Activated B cell treated with CpG ODN at 0.5 μM for 24 hours (primary cell): ENCODE measurements at regions not wholly inside any gene's neighbourhood (a gene's known extent, or its start where the extent isn't known, plus 50 kb on each side); places are given as distances from the start of the nearest gene placed in this dataset.

Source experiments
- ATAC-seq: fragments of 200-7000 bp; cut with Tn5 transposase; one replicate; pipeline ENCODE4 v1.10.0; 2021; ENCODE audit warnings: low read depth, mild to moderate bottlenecking, moderate library complexity
- CTCF ChIA-PET: fragments of 350-600 bp; sonication (Branson Sonifier 250); formaldehyde crosslinking; loops from one replicate; lab custom pipeline; 2021; ENCODE audit warnings: antibody characterized with exemption; lab: Charles Lee
- POLR2A ChIA-PET: fragments of 350-600 bp; sonication (Branson Sonifier 250); formaldehyde crosslinking; loops from one replicate; lab custom pipeline; 2021; ENCODE audit warnings: antibody characterized with exemption; lab: Charles Lee
- DNase-seq: peaks from one replicate; pipeline ENCODE4 v3.0.0; 2022
- H3K27ac Mint-ChIP-seq: one replicate; pipeline ENCODE4 v1.8.0; 2020; ENCODE audit warnings: mixed read lengths
- H3K27me3 Mint-ChIP-seq: one replicate; pipeline ENCODE4 v1.8.0; 2021; ENCODE audit warnings: mixed read lengths
- H3K36me3 Mint-ChIP-seq: one replicate; pipeline ENCODE4 v1.8.0; 2021; ENCODE audit warnings: low read depth, mixed read lengths
- H3K4me1 Mint-ChIP-seq: one replicate; pipeline ENCODE4 v1.8.0; 2021; ENCODE audit warnings: mixed read lengths
- H3K4me3 Mint-ChIP-seq: one replicate; pipeline ENCODE4 v1.8.0; 2020; ENCODE audit warnings: mild to moderate bottlenecking, mixed read lengths
- H3K9me3 Mint-ChIP-seq: one replicate; pipeline ENCODE4 v1.8.0; 2020; ENCODE audit warnings: mixed read lengths
- intact Hi-C: fragments of 100-400 bp; cut with micrococcal nuclease; formaldehyde crosslinking; loops from one replicate; pipeline ENCODE4 v1.15.1; 2024
- TF ChIP-seq, protein P1 (sequence below): fragments of 200-600 bp; IDR thresholded peaks from one replicate; pipeline ENCODE4 v1.8.0; 2022; ENCODE audit warnings: antibody characterized with exemption, mild to moderate bottlenecking

DNA sequence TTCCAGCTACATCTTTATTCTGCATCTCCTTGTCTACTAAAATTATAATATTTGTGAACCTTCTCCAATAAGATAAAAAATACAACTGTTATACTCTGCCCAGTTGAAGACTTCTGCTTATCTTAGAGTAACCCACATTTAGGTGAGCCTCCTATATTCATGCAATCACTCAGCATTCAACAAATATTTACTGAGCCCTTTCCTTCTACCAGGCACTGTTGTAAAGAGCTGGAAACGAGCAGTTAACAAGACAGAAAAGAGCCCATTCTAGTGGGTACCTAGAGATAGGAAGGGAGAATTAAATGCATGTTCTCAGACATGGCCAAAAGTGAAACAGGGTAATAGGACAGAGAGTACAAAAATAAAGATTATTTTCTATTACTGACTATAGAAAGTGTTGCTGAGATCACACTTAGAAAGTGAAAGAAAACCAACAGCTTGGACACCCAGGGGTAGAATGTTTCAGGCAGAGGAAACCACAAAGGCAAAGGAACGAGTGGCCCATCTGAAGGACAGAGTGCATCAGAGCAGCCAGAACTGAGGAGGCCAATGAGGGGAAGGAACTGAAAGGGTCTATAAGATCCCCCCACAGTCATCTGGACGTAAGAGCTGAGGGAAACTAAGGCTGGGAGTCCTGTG is 50.8 kb upstream of the SMLR1 start:
- ChIA-PET CTCF (no interaction called here), POLR2A (no interaction called here)
- H3K4me3 Mint-ChIP-seq, result no peak overlapping the region

More for the DNA sequence above, 50.8 kb upstream of the SMLR1 start:
- TF ChIP-seq, protein P1, sequence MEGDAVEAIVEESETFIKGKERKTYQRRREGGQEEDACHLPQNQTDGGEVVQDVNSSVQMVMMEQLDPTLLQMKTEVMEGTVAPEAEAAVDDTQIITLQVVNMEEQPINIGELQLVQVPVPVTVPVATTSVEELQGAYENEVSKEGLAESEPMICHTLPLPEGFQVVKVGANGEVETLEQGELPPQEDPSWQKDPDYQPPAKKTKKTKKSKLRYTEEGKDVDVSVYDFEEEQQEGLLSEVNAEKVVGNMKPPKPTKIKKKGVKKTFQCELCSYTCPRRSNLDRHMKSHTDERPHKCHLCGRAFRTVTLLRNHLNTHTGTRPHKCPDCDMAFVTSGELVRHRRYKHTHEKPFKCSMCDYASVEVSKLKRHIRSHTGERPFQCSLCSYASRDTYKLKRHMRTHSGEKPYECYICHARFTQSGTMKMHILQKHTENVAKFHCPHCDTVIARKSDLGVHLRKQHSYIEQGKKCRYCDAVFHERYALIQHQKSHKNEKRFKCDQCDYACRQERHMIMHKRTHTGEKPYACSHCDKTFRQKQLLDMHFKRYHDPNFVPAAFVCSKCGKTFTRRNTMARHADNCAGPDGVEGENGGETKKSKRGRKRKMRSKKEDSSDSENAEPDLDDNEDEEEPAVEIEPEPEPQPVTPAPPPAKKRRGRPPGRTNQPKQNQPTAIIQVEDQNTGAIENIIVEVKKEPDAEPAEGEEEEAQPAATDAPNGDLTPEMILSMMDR, result no peak
- Mint-ChIP-seq H3K36me3 (no peaks in the 10 kb centered on the region), H3K27me3 (peaks cover 2% of the 10 kb centered on the region), H3K27ac (no peak overlapping the region), H3K9me3 (no peaks in the 10 kb centered on the region), H3K4me1 (no peaks in the 10 kb centered on the region)
- ATAC-seq, result no peak
- DNase-seq, result no peak
- intact Hi-C loops, result no loop called here
